ENCODE measurements at regions not wholly inside any gene's neighbourhood (a gene's known extent, or its start where the extent isn't known, plus 50 kb on each side); places are given as distances from the start of the nearest gene placed in this dataset.

DNA sequence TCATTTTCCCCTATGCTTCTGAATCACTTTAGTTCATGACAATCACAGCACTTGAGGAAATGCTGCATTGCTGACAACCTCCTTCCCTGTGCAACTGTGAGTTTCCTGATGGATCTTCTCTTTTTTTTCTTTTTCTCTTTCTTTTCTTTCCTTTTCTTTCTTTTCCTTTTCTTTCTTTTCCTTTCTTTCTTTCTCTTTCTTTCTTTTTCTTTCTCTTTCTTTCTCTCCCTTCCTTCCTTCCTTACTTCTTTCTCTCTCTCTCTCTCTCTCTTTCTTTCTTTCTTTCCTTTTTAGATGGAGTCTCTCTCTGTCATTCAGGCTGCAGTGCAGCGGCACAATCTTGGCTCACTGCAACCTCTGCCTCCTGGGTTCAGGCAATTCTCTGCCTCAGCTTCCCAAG lies 247.9 kb upstream of the HTR2A start:
- Histone ChIP-seq H3K9me3 (ENCODE audit: control insufficient read depth, insufficient read depth, low read depth, low read length) (no peaks in the 10 kb centered on the region), H3K36me3 (ENCODE audit: control insufficient read depth in 2 of 2, insufficient read depth in 1 of 2, low read length in 2 of 2) (no peaks in the 10 kb centered on the region), H3K4me3 (ENCODE audit: low read depth, low read length) (no peak overlapping the region), H3K4me1 (ENCODE audit: control insufficient read depth, insufficient read depth, low read length) (no peaks in the 10 kb centered on the region; the same call in 1 of the 2 replicates), H3K27ac (ENCODE audit: extremely low read depth, low read depth, low read length) (no peak overlapping the region)
- TF ChIP-seq ZNF362 (tag by site-specific recombination; IDR thresholded peaks at IDR 0.05) (no peak), ZNF23 (tag by site-specific recombination; IDR thresholded peaks at IDR 0.05; ENCODE audit: borderline replicate concordance) (no peak), BCL6B (tag by site-specific recombination; IDR thresholded peaks at IDR 0.05) (no peak), ZNF704 (tag by site-specific recombination; IDR thresholded peaks at IDR 0.05) (no peak), ZNF658 (tag by site-specific recombination; IDR thresholded peaks at IDR 0.05) (no peak), HIC1 (tag by site-specific recombination; IDR thresholded peaks at IDR 0.05) (no peak), ZNF121 (tag by site-specific recombination; IDR thresholded peaks at IDR 0.05) (no peak), OVOL3 (tag by site-specific recombination; IDR thresholded peaks at IDR 0.05) (no peak), ZNF560 (tag by site-specific recombination; IDR thresholded peaks at IDR 0.05; ENCODE audit: borderline replicate concordance) (no peak), ZSCAN18 (tag by site-specific recombination; IDR thresholded peaks at IDR 0.05) (no peak), ZNF155 (tag by site-specific recombination; IDR thresholded peaks at IDR 0.05) (no peak), ZBTB21 (tag by site-specific recombination; IDR thresholded peaks at IDR 0.05) (no peak), ZNF660 (tag by site-specific recombination; IDR thresholded peaks at IDR 0.05) (no peak), ZEB2 (tag by site-specific recombination; IDR thresholded peaks at IDR 0.05) (no peak), ZNF514 (tag by site-specific recombination; IDR thresholded peaks at IDR 0.05) (no peak), TCF7L2 (IDR thresholded peaks at IDR 0.05; ENCODE audit: borderline replicate concordance, low read depth, low read length) (no peak), ZNF830 (tag by site-specific recombination; IDR thresholded peaks at IDR 0.05; ENCODE audit: low read depth) (no peak)
- TF ChIP-seq, protein P1, sequence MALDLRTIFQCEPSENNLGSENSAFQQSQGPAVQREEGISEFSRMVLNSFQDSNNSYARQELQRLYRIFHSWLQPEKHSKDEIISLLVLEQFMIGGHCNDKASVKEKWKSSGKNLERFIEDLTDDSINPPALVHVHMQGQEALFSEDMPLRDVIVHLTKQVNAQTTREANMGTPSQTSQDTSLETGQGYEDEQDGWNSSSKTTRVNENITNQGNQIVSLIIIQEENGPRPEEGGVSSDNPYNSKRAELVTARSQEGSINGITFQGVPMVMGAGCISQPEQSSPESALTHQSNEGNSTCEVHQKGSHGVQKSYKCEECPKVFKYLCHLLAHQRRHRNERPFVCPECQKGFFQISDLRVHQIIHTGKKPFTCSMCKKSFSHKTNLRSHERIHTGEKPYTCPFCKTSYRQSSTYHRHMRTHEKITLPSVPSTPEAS (tag by site-specific recombination; IDR thresholded peaks at IDR 0.05), result no peak
- ChIA-PET POLR2A (no interaction called here), CTCF (no interaction called here)

GRCh38 chr13:47142105-47142504 lies 245.3 kb upstream of the HTR2A start:
- Histone ChIP-seq H3K9me3 (ENCODE audit: control insufficient read depth, insufficient read depth, low read depth, low read length) (no peaks in the 10 kb centered on the region), H3K36me3 (ENCODE audit: control insufficient read depth in 2 of 2, insufficient read depth in 1 of 2, low read length in 2 of 2) (no peaks in the 10 kb centered on the region), H3K4me3 (ENCODE audit: low read depth, low read length) (no peak overlapping the region), H3K4me1 (ENCODE audit: control insufficient read depth, insufficient read depth, low read length) (no peaks in the 10 kb centered on the region), H3K27ac (ENCODE audit: extremely low read depth, low read depth, low read length) (no peak overlapping the region)
- no peak for TF ChIP-seq ZNF391 (tag by site-specific recombination; IDR thresholded peaks at IDR 0.05; ENCODE audit: borderline replicate concordance, low read depth)
- TF ChIP-seq ZSCAN23 (tag by site-specific recombination; IDR thresholded peaks at IDR 0.05), result no peak
- CTCF ChIA-PET, result no interaction called here
- POLR2A ChIA-PET, result no interaction called here
